TTC549 (cell line): ENCODE measurements at regions not wholly inside any gene's neighbourhood (a gene's known extent, or its start where the extent isn't known, plus 50 kb on each side); places are given as distances from the start of the nearest gene placed in this dataset.
"Not testable (repeated sequence)": the region's sequence is repeated elsewhere in the genome, so short reads cannot be mapped to it uniquely, and the experiment has no call there.

Experiments
- FAIRE-seq: peaks from 2 replicates; lab custom pipeline; 2012; peaks lifted over from hg19 to GRCh38; lab: Jason Lieb, UNC

DNA sequence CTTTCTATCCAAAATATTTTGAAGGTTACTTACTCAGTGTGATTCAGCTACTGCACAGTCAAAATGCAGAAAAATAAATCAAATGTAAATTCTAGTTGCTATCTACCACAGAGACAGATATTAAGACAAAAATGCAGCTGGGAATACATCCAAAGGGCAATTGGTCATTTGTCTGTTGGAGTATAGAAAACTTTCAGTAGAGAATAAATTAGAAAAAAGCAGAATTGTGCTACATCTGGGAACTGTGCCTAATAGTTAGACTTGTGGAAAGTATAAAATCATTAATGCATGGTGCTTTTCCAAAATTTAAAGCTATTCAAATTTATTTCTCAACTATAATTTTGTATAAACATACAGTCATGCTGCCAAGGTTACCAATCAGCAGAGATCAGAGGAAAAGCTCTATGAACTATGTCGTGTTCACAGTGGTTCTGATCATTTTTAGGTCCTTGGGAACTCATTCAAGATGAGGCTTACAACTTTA lies 1635.8 kb downstream of the PCDH9 start:
- no peak for FAIRE-seq

DNA sequence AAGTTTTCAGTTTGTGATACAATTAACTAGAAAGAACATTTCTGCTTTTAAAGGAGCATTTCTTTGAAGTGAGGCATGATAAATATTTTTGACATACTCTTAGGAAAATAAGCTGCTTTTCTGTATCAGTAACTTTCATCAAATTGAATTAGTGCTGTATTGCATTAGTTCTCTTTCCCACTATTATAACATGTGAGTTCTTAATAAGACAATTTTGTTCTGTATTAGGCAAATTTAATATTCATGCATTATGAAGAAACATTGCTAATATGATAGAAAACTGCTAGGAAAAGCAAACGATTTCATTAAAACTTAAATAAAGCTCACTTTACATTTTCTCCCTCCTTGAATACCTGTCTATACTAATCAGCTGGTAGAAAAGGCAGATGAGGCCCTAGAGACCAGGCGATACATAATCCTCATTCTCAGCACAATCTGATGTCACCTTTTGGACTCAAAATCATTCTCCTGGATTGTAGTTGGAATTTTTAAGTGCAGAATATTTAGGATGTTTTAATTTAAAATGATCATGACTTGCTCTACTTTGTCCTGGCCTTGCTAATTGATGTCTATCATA lies 1636.8 kb downstream of the PCDH9 start:
- FAIRE-seq: no peak

DNA sequence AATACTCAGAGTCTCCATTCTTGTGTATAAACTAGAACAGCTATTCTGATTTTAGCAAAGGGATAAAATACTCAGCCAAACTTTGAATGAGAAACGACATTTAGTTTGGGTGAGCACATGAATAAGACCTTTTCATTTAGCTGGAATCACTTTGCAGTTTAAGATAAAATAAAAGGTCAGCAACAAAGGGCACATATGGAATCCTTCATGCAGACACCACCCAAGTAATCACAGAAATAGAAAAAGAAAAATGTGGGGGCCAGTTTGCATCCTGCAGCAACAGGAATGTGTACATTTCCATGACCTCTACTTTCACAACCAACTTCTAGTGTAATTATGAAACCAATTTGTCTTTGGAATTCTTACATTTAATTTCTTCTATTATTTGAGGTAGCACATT lies 1637.4 kb downstream of the PCDH9 start:
- FAIRE-seq: no peak

DNA sequence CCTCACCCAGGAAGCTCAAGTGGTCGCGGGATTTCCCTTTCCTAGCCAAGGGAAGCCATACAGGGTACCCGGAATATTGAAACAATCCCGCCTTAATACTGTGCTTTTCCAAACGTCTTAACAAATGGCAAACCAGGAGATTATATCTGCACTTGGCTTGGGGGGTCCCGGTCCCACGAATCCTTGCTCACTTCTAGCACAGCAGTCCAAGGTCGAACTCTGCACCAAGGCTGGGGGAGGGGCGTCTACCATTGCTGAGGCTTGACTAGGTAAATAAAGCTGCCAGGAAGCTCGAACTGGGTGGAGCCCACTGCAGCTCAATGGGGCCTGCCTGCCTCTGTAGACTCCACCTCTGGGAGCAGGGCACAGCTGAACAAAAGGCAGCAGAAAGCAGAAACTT lies 1644.8 kb downstream of the PCDH9 start:
- no peak for FAIRE-seq

DNA sequence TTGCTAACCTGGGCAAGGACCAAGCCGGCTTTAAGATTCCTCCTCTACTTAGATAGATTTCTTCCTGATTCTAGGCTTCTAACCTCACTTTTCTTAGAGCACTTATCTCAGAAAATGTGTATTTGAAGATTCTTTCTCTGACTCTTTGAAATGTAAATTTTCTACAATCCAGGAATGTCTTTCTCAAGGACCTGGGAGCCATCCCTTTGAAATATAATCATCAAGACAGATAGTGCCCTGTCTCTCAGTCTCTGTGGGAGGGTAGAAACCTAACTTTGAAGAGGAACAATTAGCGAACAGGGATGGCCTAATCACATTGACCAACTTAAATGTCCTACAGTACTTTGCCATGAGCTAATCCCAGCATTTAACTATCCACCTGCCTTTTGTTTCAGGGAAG lies 1646.0 kb downstream of the PCDH9 start:
- no peak for FAIRE-seq

DNA sequence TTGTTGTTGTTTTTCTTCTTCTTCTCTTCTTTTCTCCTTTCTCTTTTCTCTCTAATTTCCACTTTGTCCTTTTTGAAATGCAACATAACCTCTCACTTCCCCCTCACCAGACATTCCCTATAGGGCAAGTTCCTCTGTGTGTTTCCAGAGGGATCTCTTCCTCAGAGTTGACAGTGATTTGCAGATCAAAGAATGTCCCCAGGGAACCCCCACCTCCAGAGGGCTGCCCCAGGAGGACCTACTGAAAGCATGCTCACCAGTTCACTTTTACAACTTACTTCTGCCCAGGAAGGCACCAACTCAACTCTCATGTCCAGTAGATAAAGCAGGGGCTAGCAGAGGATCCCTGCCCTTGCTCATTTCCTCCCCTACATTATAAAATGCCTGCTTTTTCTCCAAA lies 1648.0 kb downstream of the PCDH9 start:
- no peak for FAIRE-seq

DNA sequence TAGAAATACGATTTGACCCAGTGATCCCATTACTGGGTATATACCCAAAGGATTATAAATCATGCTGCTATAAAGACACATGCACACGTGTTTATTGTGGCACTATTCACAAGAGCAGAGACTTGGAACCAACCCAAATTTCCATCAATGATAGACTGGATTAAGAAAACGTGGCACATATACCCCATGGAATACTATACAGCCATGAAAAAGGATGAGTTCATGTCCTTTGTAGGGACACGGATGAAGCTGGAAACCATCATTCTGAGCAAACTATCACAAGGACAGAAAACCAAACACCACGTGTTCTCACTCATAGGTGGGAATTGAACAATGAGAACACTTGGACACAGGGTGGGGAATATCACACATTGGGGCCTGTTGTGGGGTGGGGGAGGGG lies 1665.6 kb downstream of the PCDH9 start:
- not testable (repeated sequence) for FAIRE-seq

DNA sequence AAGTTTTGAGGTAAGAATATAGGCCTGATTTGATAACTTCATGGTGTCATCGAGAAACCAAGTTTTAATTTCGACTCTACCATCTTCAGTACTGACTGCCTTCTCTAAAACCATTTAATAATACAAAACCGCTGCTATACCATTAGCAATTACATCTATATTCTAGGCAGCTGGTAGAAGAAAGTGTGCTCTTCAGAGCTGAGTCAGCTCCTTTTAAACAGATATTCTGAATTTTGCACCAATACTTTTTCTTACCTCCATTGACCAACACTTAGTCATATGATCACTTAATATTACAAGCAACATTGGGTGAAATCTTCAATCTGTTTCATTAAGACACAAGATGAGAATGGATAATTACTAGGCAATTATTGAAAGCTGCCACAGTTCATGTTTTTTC lies 1667.8 kb downstream of the PCDH9 start:
- no peak for FAIRE-seq

DNA sequence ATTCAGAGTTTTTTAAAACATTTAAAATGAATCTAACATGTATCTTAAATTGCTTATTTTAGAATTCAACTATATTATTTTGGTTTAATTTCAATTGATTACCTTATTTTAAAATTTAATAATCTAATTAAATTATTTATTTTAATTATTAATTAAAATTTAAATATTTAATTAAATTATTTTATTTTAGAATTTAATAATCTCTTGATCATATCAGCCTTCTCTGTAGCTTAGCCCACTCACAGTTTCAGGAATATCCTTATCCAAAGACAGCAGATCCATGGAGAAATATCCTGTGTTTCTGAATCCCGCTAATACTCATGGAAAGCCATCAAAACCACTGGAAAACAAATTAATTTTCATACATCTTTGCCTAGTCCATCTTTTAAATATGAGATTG lies 1669.2 kb downstream of the PCDH9 start:
- peak; percentile 96 for FAIRE-seq

DNA sequence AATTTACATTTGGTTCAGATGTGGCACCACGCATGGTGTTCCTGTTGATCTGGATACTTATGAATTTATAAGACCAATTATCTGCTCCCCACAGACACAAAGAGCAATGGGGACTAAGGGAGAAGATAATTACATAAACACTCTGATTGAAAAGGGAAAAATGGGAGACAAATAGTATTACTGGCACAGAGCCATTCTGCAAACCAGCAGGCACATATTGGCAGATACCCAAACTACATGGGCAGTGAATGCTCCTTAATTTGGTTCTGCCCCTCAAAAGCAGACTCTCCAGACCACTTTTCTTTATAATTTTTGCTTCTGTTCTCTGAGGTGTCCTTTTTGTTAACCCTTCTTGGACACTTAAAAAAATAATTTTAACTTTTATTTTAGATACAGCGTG lies 1674.2 kb downstream of the PCDH9 start:
- FAIRE-seq: no peak

DNA sequence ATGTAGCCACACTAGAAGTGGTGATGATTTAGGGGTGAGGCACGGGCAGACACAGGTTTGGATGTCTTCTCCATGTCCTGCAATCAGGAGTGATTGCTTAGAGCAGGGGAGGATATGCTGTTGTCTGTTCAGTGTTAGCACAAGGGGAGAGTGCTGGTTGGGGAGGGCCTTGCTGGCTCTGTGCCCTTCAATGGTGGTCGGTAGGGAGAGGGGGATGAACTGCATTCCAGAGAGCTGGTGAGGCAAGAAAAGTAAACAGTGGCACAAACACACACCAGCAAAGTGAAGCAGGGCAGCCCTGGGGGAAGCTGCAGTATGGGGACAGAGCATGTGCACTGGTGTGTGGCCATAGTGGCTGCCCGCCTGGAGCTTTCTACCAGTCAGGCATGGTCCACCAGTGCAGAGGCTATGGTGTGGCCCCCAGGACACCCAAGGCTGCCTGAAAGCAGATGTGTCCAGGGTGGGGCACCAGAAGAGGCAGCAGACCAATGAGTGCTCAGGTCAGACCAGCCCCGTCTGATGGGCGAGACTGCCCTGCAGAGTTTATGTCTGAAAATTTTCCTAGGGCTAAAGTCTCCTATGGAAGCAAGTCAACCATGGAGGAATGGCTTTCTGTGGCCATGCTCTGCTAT lies 1676.9 kb downstream of the PCDH9 start:
- no peak for FAIRE-seq

DNA sequence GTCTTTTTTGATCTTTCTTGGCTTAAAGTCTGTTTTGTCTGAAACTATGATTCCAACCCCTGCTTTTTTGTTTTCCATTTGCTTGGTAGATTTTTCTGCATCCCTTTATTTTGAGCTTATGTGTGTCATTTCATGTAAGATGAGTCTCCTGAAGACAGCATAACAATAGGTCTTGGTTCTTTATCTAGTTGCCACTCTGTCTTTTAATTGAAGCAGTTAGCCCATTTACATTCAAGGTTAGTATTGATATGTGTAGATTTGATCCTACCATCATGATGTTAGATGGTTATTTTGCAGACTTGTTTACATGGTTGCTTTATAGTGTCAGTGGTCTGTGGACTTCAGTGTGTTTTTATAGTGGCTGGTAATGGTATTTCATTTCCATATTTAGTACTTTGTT lies 1678.9 kb downstream of the PCDH9 start:
- FAIRE-seq: no peak

DNA sequence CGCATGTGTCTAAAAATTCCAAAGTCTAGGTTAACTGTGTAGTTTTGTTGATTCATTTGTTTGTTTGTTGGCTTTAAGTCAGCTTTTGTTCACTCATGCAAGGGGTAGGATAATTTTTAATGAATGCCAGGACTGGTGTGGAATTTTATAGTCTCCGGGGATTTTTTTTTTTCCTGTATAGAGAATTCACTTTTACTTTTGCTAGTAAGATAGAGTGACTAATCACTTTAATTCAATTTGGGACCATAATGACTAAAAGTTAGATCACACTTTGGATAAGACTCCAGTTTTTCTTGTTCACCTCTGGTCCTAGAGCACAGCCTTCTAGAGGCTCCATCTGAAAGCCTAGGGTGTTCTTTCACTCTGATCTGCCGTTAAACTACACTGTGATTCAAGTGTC lies 1690.0 kb downstream of the PCDH9 start:
- FAIRE-seq: no peak

DNA sequence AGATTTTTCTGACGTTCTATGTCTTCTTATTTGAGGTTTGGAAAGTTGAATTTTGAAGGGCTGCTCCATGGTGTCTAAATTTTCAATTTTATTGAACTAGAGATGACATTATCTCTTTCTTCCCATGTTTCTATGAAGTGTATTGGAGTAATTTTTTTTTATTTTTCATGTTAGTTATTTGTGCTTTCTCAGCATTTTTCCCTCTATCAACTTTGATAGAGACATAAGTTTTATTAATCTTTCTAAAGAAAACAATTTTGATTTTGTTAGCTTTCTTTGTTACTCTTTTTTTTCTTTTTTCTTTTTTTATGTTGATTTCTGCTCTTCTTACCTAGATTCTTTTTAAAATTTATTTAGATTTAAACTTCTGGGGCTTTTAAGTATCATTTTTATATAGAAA lies 1694.8 kb downstream of the PCDH9 start:
- FAIRE-seq: no peak

DNA sequence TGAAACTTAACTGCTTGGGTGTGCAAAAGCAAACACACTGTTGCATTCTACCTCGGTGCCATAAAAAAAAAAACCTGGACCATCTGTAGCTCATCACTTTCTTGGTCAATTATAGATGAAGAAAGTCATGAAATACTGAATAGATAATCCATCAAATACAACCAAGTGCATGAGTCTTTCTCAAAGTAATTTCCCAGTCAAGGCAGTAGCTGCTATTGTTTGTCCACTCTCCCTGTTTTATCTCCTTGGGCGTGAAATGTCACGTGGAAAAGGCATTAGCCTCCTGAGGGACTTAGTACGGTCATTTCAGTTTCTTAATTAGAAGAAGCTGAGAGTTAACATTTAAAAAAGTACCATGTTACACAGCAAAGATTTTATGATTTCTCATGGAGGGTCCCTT lies 1697.9 kb downstream of the PCDH9 start:
- no peak for FAIRE-seq

DNA sequence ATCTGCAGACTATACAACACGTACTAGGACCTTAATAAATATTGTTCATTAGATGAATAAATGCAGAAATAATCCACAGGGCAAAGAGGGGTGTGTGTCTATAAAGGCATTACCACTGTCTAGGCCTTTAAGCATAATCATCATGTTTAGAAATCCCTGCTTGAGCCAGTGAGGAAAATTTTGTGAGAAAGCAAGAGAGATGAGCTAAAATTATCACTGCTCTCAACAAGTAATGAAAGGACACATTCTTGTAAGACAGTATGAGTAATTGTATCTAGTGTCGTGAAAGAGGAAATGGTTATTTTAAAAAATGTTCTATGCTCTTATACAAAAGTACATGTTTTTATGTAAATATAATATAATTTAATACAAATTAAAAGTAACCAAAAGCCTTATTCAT lies 1699.4 kb downstream of the PCDH9 start:
- no peak for FAIRE-seq

DNA sequence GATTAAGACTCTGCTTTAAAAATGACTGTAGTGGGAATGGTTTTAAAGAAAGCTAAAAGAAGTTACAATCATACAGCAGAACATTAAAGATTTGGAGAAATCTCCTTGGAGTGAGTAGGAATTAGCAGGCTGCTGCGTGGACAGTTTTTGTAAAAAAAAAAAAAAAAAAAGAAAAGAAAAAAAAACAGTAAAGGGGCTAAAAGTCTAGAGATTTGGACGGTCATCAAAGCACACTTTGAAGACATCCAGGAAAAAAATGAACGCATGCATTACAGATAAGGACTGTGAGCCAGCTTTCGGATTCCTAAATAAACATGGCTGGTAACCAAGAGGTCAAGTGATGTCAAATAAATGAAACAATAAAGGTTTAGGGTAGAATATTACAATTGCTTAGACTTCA lies 1700.6 kb downstream of the PCDH9 start:
- no peak for FAIRE-seq

DNA sequence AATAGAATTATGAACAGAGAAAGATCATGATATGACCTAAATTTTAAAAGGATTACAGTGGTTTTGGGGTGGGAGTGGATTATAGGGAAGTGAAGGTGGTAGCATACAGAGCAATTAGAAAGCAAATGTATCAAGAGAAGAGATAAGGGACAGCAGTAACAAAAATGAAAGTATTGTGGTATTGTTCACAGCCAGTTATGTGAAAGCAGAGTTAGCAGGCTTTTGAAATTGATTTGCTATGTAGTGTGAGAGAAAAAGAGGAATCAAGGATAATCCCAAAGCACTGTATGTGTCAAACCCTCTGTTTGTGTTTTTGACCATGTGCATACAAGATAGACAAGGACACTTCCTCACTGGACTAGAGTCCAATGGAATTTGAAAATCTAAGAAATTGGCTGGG lies 1721.4 kb downstream of the PCDH9 start:
- no peak for FAIRE-seq

DNA sequence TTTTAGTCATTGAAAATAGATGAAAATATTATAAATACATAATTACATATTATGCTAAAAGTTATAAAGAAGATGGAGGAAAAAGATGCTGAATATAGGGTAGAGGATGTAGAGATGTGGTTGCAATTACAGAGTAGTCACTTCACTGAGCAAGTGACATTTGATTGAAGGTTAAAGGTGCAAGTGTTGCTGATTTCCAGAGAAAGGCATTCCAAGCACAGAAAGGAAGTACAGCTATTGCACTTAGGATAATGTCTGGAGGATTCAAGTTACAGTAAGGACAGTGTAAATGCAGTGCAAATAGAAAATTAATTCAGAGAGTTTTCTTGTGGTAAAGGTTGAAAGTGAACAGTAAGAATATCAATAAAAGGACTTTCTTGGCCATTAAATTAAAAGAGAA lies 1721.8 kb downstream of the PCDH9 start:
- FAIRE-seq: no peak

DNA sequence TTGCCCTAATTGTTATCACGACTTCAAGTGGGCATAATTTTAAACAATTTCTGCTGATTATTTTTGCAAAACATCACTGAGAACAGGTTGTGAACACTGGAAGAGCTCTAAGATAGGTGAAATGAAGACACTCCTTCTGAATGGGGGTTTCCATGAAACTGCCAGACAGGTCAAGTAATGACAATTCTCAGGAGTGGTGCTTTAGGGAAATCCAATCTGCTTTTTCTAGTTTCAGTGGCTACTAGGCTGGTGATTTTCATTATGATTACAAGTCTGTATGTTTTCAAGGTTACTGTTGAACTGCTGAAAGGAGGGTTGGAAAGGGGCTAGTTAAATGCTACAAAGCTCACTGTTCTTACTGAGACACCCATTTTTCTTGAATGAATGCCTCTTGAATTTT lies 1724.2 kb downstream of the PCDH9 start:
- no peak for FAIRE-seq

DNA sequence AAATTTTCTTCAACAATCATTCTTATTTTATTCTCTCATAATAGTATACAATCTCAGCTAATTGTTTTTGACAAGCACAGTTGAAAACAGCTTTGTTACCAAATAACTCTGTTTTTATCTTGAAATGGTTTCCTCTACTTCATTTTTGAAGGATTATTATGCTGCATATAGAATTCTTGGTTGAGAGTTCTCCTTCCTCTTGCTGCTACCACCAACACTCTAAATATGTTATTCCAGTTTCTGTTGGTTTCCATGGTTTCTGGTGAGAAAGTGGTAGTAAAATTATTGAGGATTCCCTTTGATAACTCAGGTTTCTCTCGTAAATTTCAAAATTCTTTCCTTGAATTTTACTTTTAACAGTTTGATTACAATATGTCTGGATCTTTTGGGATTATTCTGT lies 1725.9 kb downstream of the PCDH9 start:
- FAIRE-seq: no peak

DNA sequence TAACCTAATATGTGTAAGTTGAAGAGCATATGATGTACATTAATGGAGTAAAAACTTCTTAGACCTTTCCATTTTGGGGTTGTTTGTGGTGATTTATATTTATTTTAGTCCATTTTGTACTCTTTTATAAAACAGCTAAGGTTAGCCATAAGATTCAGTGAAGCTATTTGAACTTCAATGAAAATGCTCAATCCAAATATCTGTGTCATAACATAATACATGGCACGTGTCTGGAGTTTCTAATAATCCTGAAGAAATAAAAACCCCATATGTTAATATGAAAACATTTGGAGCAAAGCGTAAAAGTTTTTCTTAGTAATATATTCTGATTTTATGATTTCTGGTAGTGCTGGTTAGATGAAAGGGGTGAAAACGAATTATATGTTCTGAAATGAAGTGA lies 1729.7 kb downstream of the PCDH9 start:
- FAIRE-seq: no peak

DNA sequence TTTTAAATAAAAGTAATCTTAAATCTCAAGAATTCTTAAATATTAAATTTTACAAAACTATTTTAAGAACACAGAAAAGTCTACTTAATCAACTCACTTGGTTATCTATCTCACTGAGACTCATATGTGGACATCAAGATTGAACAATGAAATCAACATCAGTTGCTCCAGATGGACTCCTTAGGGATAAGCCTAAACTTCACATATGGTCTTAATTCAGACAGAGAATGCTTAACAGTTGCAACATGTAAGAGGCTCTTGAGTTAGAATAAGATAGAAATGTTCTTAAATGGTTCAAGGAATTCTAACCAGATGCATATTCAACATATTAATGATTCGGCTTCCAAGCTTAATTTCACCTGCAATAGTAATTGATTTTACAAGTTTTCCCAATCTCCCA lies 1730.9 kb downstream of the PCDH9 start:
- FAIRE-seq: no peak

DNA sequence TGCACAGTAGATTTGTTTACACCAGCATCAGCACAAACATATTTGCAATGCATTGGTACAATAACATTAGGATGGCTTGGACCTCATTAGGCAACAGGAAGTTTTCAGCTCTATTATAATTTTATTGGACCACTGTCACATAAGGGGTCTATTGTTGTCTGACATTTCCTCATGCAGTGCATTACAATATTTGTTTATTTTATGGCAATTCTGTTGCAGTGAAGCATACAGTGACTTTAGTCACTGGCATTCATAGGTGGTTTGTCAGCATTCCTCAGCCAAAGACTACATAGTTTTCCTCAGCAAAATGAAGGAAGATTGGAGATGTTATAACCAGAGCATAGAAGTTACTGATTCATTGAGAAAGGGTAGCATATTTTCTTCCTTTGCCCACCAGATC lies 1732.9 kb downstream of the PCDH9 start:
- no peak for FAIRE-seq

DNA sequence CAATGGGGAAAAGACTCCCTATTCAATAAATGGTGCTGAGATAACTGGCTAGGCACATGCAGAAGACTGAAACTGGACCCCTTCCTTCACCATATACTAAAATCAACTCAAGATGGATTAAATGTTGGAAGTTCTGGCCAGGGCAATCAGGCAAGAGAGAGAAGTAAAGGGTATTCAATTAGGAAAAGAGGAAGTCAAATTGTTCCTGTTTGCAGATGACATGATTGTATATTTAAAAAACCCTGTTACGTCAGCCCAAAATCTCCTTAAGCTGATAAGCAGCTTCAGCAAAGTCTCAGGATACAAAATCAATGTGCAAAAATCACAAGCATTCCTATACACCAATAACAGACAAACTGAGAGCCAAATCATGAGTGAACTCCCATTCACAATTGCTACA lies 1739.4 kb downstream of the PCDH9 start:
- FAIRE-seq: not testable (repeated sequence)
